ENCODE measurements at regions not wholly inside any gene's neighbourhood (a gene's known extent, or its start where the extent isn't known, plus 50 kb on each side); places are given as distances from the start of the nearest gene placed in this dataset.

DNA sequence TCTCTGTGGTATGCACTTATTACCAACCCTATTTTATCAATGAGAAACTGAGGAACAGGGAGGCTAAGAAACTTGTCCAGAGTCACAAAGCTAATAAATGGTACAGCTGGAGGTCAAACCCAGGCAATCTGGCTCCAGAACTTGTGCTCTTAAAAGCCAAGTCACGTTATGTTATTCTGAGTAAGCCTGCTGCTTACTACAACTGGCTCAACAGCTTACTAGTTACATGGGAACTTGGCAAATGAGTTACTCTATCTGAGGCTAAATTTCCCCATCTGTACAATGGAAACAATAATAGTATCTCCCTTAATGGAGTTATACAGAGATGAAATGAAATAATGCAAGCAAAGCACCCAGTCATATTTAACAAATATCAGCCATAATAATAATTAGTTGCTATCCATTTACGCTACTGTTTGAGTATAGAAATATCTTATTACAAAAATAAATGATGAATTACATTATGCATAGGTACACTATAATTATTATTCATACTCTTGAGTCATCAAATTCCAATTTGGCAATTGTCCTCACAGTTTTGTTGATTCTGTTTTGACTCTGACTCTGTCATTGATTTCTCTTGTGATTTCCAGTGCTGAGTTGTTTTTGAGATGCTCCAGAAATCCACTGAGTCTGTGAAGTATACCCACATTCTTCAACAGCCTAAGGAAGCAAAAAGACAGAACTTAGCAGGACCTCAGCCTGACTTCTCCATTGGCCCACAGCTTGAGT, 112.2 kb downstream of the TBX5 start:
- no peak for TF ChIP-seq POLR2A (IDR thresholded peaks at IDR 0.05)
- TF ChIP-seq, protein P1, sequence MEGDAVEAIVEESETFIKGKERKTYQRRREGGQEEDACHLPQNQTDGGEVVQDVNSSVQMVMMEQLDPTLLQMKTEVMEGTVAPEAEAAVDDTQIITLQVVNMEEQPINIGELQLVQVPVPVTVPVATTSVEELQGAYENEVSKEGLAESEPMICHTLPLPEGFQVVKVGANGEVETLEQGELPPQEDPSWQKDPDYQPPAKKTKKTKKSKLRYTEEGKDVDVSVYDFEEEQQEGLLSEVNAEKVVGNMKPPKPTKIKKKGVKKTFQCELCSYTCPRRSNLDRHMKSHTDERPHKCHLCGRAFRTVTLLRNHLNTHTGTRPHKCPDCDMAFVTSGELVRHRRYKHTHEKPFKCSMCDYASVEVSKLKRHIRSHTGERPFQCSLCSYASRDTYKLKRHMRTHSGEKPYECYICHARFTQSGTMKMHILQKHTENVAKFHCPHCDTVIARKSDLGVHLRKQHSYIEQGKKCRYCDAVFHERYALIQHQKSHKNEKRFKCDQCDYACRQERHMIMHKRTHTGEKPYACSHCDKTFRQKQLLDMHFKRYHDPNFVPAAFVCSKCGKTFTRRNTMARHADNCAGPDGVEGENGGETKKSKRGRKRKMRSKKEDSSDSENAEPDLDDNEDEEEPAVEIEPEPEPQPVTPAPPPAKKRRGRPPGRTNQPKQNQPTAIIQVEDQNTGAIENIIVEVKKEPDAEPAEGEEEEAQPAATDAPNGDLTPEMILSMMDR (IDR thresholded peaks at IDR 0.05), result no peak

Measured in lower leg skin (tissue), 3 donors.